ENCODE measurements at regions not wholly inside any gene's neighbourhood (a gene's known extent, or its start where the extent isn't known, plus 50 kb on each side); places are given as distances from the start of the nearest gene placed in this dataset.
"Not testable (repeated sequence)": the region's sequence is repeated elsewhere in the genome, so short reads cannot be mapped to it uniquely, and the experiment has no call there.

DNA sequence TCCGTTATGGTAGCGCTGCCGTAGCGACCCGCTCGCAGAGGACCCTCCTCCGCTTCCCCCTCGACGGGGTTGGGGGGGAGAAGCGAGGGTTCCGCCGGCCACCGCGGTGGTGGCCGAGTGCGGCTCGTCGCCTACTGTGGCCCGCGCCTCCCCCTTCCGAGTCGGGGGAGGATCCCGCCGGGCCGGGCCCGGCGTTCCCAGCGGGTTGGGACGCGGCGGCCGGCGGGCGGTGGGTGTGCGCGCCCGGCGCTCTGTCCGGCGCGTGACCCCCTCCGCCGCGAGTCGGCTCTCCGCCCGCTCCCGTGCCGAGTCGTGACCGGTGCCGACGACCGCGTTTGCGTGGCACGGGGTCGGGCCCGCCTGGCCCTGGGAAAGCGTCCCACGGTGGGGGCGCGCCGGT lies 2086.7 kb upstream of the TPTE start:
- not testable (repeated sequence) for H3K36me3 Mint-ChIP-seq (ENCODE audit: low read depth); H2AFZ ChIP-seq; H4K20me1 ChIP-seq (replicated peaks; ENCODE audit: insufficient read depth); H3K79me2 ChIP-seq (replicated peaks; ENCODE audit: insufficient read depth); H3K4me1 ChIP-seq (ENCODE audit: insufficient read depth); H3K27ac ChIP-seq (ENCODE audit: low read depth); H3K4me3 Mint-ChIP-seq; H3K9me2 ChIP-seq (ENCODE audit: insufficient read depth); DNase-seq (ENCODE audit: low spot score); ATAC-seq; H3K36me3 ChIP-seq (ENCODE audit: insufficient read depth); H3K4me1 Mint-ChIP-seq; H3K27me3 Mint-ChIP-seq (ENCODE audit: insufficient read depth, low read depth, poor library complexity); H3F3A ChIP-seq (replicated peaks; ENCODE audit: low read depth); H3K27me3 ChIP-seq (ENCODE audit: insufficient read depth); H3K4me2 ChIP-seq; H3K4me3 ChIP-seq; H3K9me3 Mint-ChIP-seq; H3K27ac Mint-ChIP-seq

DNA sequence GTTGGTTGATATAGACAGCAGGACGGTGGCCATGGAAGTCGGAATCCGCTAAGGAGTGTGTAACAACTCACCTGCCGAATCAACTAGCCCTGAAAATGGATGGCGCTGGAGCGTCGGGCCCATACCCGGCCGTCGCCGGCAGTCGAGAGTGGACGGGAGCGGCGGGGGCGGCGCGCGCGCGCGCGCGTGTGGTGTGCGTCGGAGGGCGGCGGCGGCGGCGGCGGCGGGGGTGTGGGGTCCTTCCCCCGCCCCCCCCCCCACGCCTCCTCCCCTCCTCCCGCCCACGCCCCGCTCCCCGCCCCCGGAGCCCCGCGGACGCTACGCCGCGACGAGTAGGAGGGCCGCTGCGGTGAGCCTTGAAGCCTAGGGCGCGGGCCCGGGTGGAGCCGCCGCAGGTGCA lies 2078.3 kb upstream of the TPTE start:
- not testable (repeated sequence) for DNase-seq (ENCODE audit: low spot score); H3K27ac ChIP-seq (ENCODE audit: low read depth); H3K27ac Mint-ChIP-seq; H3K4me3 Mint-ChIP-seq; H3K36me3 Mint-ChIP-seq (ENCODE audit: low read depth); H3K27me3 Mint-ChIP-seq (ENCODE audit: insufficient read depth, low read depth, poor library complexity); H3K9me3 Mint-ChIP-seq; H3K4me1 Mint-ChIP-seq; ATAC-seq; H3K79me2 ChIP-seq (replicated peaks; ENCODE audit: insufficient read depth); H3F3A ChIP-seq (replicated peaks; ENCODE audit: low read depth); H3K27me3 ChIP-seq (ENCODE audit: insufficient read depth); H3K9me2 ChIP-seq (ENCODE audit: insufficient read depth); H3K4me2 ChIP-seq; H2AFZ ChIP-seq; H4K20me1 ChIP-seq (replicated peaks; ENCODE audit: insufficient read depth); H3K36me3 ChIP-seq (ENCODE audit: insufficient read depth); H3K4me3 ChIP-seq; H3K4me1 ChIP-seq (ENCODE audit: insufficient read depth)

DNA sequence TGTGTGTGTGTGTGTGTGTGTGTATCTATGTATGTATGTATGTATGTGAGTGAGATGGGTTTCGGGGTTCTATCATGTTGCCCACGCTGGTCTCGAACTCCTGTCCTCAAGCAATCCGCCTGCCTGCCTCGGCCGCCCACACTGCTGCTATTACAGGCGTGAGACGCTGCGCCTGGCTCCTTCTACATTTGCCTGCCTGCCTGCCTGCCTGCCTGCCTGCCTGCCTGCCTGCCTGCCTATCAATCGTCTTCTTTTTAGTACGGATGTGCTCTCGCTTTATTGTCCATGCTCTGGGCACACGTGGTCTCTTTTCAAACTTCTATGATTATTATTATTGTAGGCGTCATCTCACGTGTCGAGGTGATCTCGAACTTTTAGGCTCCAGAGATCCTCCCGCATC lies 2071.6 kb upstream of the TPTE start:
- not testable (repeated sequence) for H2AFZ ChIP-seq; H3K36me3 Mint-ChIP-seq (ENCODE audit: low read depth); H3K9me2 ChIP-seq (ENCODE audit: insufficient read depth); H3K79me2 ChIP-seq (replicated peaks; ENCODE audit: insufficient read depth); H3K27ac Mint-ChIP-seq; H3K4me3 Mint-ChIP-seq; H3K9me3 Mint-ChIP-seq; H3F3A ChIP-seq (replicated peaks; ENCODE audit: low read depth); H3K4me3 ChIP-seq; H3K4me1 Mint-ChIP-seq; H3K27me3 Mint-ChIP-seq (ENCODE audit: insufficient read depth, low read depth, poor library complexity); H4K20me1 ChIP-seq (replicated peaks; ENCODE audit: insufficient read depth); H3K27me3 ChIP-seq (ENCODE audit: insufficient read depth); H3K36me3 ChIP-seq (ENCODE audit: insufficient read depth); H3K27ac ChIP-seq (ENCODE audit: low read depth); H3K4me2 ChIP-seq; H3K4me1 ChIP-seq (ENCODE audit: insufficient read depth); DNase-seq (ENCODE audit: low spot score)
- ATAC-seq = peak; percentile 18

DNA sequence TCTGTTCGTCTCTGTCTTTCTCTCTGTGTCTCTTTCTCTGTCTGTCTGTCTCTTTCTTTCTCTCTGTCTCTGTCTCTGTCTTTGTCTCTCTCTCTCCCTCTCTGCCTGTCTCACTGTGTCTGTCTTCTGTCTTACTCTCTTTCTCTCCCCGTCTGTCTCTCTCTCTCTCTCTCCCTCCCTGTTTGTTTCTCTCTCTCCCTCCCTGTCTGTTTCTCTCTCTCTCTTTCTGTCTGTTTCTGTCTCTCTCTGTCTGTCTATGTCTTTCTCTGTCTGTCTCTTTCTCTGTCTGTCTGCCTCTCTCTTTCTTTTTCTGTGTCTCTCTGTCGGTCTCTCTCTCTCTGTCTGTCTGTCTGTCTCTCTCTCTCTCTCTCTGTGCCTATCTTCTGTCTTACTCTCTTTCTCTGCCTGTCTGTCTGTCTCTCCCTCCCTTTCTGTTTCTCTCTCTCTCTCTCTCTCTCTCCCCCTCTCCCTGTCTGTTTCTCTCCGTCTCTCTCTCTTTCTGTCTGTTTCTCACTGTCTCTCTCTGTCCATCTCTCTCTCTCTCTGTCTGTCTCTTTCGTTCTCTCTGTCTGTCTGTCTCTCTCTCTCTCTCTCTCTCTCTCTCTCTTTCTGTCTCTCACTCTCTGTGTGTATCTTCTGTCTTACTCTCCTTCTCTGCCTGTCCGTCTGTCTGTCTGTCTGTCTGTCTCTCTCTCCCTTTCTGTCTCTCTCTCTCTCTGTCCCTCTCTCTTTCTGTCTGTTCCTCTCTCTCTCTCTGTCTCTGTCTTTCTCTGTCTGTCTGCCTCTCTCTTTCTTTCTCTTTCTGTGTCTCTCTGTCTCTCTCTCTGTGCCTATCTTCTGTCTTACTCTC lies 2065.9 kb upstream of the TPTE start:
- not testable (repeated sequence) for H3K4me3 Mint-ChIP-seq; H3K79me2 ChIP-seq (replicated peaks; ENCODE audit: insufficient read depth); H3K36me3 Mint-ChIP-seq (ENCODE audit: low read depth); H3F3A ChIP-seq (replicated peaks; ENCODE audit: low read depth); DNase-seq (ENCODE audit: low spot score); H3K9me2 ChIP-seq (ENCODE audit: insufficient read depth); H3K27me3 ChIP-seq (ENCODE audit: insufficient read depth); H4K20me1 ChIP-seq (replicated peaks; ENCODE audit: insufficient read depth); H3K36me3 ChIP-seq (ENCODE audit: insufficient read depth); H3K4me3 ChIP-seq; H3K27me3 Mint-ChIP-seq (ENCODE audit: insufficient read depth, low read depth, poor library complexity); H3K27ac Mint-ChIP-seq; H3K27ac ChIP-seq (ENCODE audit: low read depth); H3K4me2 ChIP-seq; H3K4me1 ChIP-seq (ENCODE audit: insufficient read depth); H2AFZ ChIP-seq; H3K4me1 Mint-ChIP-seq; H3K9me3 Mint-ChIP-seq
- peak; percentile 52 for ATAC-seq

DNA sequence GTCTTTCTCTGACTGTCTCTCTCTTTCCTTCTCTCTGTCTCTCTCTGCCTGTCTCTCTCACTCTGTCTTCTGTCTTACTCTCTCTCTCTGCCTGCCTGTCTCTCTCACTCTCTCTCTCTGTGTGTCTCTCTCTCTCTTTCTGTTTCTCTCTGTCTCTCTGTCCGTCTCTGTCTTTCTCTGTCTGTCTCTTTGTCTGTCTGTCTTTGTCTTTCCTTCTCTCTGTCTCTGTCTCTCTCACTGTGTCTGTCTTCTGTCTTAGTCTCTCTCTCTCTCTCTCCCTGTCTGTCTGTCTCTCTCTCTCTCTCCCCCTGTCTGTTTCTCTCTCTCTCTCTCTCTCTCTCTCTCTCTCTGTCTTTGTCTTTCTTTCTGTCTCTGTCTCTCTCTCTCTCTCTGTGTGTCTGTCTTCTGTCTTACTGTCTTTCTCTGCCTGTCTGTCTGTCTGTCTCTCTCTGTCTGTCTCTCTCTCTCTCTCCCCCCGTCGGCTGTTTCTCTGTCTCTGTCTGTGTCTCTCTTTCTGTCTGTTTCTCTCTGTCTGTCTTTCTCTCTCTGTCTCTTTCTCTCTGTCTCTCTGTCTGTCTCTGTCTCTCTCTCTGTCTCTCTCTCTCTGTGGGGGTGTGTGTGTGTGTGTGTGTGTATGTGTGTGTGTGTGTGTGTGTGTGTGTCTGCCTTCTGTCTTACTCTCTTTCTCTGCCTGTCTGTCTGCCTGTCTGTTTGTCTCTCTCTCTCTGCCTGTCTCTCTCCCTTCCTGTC lies 2056.8 kb upstream of the TPTE start:
- H3K27me3 ChIP-seq (ENCODE audit: insufficient read depth); H3K27me3 Mint-ChIP-seq (ENCODE audit: insufficient read depth, low read depth, poor library complexity); H3K36me3 ChIP-seq (ENCODE audit: insufficient read depth); H3K9me3 Mint-ChIP-seq; H3K79me2 ChIP-seq (replicated peaks; ENCODE audit: insufficient read depth); H3K4me1 ChIP-seq (ENCODE audit: insufficient read depth); H2AFZ ChIP-seq; H3K36me3 Mint-ChIP-seq (ENCODE audit: low read depth); H3K4me2 ChIP-seq; H3F3A ChIP-seq (replicated peaks; ENCODE audit: low read depth); H3K9me2 ChIP-seq (ENCODE audit: insufficient read depth); H3K4me3 ChIP-seq; H3K4me3 Mint-ChIP-seq; H3K27ac ChIP-seq (ENCODE audit: low read depth); H3K27ac Mint-ChIP-seq; H4K20me1 ChIP-seq (replicated peaks; ENCODE audit: insufficient read depth); DNase-seq (ENCODE audit: low spot score); H3K4me1 Mint-ChIP-seq: not testable (repeated sequence)
- ATAC-seq = peak; percentile 90

DNA sequence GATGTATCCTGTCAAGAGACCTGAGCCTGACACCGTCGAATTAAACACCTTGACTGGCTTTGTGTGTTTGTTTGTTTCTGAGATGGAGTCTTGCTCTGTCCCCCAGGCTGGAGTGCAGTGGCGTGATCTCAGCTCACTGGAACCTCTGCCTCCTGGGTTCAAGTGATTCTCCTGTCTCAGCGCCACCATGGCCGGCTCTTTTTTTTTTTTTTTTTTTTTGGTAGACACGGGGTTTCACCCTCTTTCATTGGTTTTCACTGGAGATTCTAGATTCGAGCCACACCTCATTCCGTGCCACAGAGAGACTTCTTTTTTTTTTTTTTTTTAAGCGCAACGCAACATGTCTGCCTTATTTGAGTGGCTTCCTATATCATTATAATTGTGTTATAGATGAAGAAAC lies 2054.7 kb upstream of the TPTE start:
- H4K20me1 ChIP-seq (replicated peaks; ENCODE audit: insufficient read depth); H3K4me3 ChIP-seq; H3K9me3 Mint-ChIP-seq; H3K36me3 Mint-ChIP-seq (ENCODE audit: low read depth); H3K27me3 ChIP-seq (ENCODE audit: insufficient read depth); H3K4me2 ChIP-seq; H3K9me2 ChIP-seq (ENCODE audit: insufficient read depth); H3K4me3 Mint-ChIP-seq; H2AFZ ChIP-seq; H3K27ac ChIP-seq (ENCODE audit: low read depth); H3K36me3 ChIP-seq (ENCODE audit: insufficient read depth); H3K4me1 ChIP-seq (ENCODE audit: insufficient read depth); H3K79me2 ChIP-seq (replicated peaks; ENCODE audit: insufficient read depth); H3K27ac Mint-ChIP-seq; ATAC-seq; H3F3A ChIP-seq (replicated peaks; ENCODE audit: low read depth); H3K4me1 Mint-ChIP-seq; DNase-seq (ENCODE audit: low spot score); H3K27me3 Mint-ChIP-seq (ENCODE audit: insufficient read depth, low read depth, poor library complexity): not testable (repeated sequence)
